ACC112 (cell line): ENCODE measurements at regions not wholly inside any gene's neighbourhood (a gene's known extent, or its start where the extent isn't known, plus 50 kb on each side); places are given as distances from the start of the nearest gene placed in this dataset.
"Not testable (repeated sequence)": the region's sequence is repeated elsewhere in the genome, so short reads cannot be mapped to it uniquely, and the experiment has no call there.

Experiments
- H2AFZ ChIP-seq: fragments of 200-600 bp; sonication (generic); one replicate; pipeline ENCODE4 v1.6.0; 2017; ENCODE audit warnings: antibody characterized with exemption, low read length; ENCODE audit not compliant: unreplicated experiment
- H3K27ac ChIP-seq: fragments of 200-600 bp; sonication (generic); 2 replicates; pipeline ENCODE4 v1.5.1; 2014; ENCODE audit warnings: low read depth, mild to moderate bottlenecking, antibody characterized with exemption, low read length, moderate library complexity
- H3K27me3 ChIP-seq: fragments of 200-600 bp; sonication (generic); 2 replicates; pipeline ENCODE4 v1.6.1; 2014; ENCODE audit warnings: mild to moderate bottlenecking, antibody characterized with exemption, low read length, moderate library complexity, mixed read lengths; ENCODE audit not compliant: insufficient read depth
- H3K36me3 ChIP-seq: fragments of 200-600 bp; sonication (generic); 2 replicates; pipeline ENCODE4 v1.6.1; 2016; ENCODE audit warnings: mild to moderate bottlenecking, antibody characterized with exemption, low read length, moderate library complexity, mixed read lengths; ENCODE audit not compliant: insufficient read depth
- H3K4me1 ChIP-seq: fragments of 200-600 bp; sonication (generic); one replicate; pipeline ENCODE4 v1.6.1; 2016; ENCODE audit warnings: low read length, mixed read lengths; ENCODE audit not compliant: insufficient read depth, unreplicated experiment, control insufficient read depth
- H3K4me3 ChIP-seq: fragments of 200-600 bp; sonication (generic); 2 replicates; pipeline ENCODE4 v1.5.1; 2014; ENCODE audit warnings: mild to moderate bottlenecking, low read depth, low read length
- H3K79me2 ChIP-seq: fragments of 200-600 bp; sonication (generic); one replicate; pipeline ENCODE4 v1.6.0; 2016; ENCODE audit warnings: low read length; ENCODE audit not compliant: control insufficient read depth, unreplicated experiment, insufficient read depth

DNA sequence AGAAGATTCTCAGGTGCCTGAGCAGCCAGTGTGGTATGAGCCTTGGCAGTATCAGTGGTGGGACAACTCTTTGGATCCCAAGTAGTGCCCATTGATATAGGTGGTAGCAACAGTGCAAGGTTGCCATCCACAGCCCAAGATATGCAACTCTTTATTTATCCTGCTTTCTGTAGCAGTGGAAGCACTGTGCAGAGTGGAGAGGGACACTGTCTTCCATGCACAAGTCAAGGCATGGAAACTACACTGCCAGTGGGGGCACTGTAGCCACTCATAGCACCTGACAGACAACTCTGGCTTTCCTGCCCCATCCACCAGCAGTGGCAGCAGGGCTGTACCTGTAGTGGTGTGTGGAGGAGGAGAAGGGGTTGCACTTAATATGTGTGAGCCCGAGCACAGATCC lies 409.6 kb upstream of the TMEFF2 start:
- Histone ChIP-seq H3K27me3 (no peaks in the 10 kb centered on the region), H2AFZ (no peak overlapping the region)

GRCh38 chr2:192598649-192599048 lies 403.9 kb upstream of the TMEFF2 start:
- H3K27me3 ChIP-seq, H3K4me3 ChIP-seq, H3K4me1 ChIP-seq, H3K79me2 ChIP-seq, H3K36me3 ChIP-seq, H2AFZ ChIP-seq, H3K27ac ChIP-seq: not testable (repeated sequence)

More for the DNA sequence above, 409.6 kb upstream of the TMEFF2 start:
- Histone ChIP-seq H3K79me2 (no peaks in the 10 kb centered on the region), H3K4me3 (no peak overlapping the region), H3K36me3 (no peaks in the 10 kb centered on the region), H3K27ac (no peak overlapping the region), H3K4me1 (no peaks in the 10 kb centered on the region)

DNA sequence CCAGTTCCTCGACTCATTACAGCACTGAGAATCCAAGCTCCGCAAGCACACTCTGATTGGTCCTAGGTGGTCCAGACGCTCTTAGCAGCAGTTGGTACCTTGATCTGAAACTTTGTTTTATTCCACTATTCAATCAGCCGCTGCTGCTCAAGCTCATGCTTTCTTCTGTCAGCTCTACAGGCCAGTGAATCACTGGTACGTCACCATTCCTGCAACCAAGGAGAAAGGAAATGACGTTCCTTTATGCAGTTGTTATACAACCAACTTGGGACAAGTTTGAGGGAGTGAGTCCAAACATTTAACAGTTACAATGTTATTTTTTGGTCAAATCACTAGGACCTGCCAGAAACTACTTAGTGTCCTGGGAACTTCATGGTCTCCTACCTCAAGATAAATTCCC lies 398.8 kb upstream of the TMEFF2 start:
- no peak overlapping the region for H2AFZ ChIP-seq
- no peaks in the 10 kb centered on the region for H3K27me3 ChIP-seq
- no peaks in the 10 kb centered on the region for H3K4me1 ChIP-seq
- H3K27ac ChIP-seq: no peak overlapping the region
- H3K36me3 ChIP-seq: no peaks in the 10 kb centered on the region
- no peak overlapping the region for H3K4me3 ChIP-seq
- no peaks in the 10 kb centered on the region for H3K79me2 ChIP-seq

GRCh38 chr2:192591617-192592016 lies 396.9 kb upstream of the TMEFF2 start:
- H3K27me3 ChIP-seq: no peaks in the 10 kb centered on the region
- no peaks in the 10 kb centered on the region for H3K4me1 ChIP-seq
- H3K36me3 ChIP-seq: no peaks in the 10 kb centered on the region
- no peak overlapping the region for H3K4me3 ChIP-seq
- no peaks in the 10 kb centered on the region for H3K79me2 ChIP-seq
- H2AFZ ChIP-seq: no peak overlapping the region
- H3K27ac ChIP-seq: no peak overlapping the region

DNA sequence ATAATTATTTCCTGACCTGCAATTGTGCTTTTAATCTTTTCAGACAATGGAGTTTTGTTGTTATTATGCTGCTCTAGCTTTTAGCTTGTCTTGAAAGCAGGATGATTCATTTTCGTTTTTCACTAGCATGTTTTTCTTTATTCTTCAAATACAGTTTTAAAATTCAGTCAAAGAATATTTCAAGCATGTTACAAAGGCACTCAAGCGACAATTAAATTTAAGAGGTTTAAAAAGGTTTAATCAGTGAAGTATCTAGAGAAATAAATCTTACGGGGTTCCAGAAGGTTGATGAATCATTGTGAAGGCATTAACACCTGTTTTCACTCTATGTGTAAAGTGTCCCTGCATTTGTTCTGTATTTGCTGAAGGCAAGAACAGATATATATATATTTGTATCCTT lies 390.7 kb upstream of the TMEFF2 start:
- no peaks in the 10 kb centered on the region for H3K79me2 ChIP-seq
- H3K36me3 ChIP-seq: no peaks in the 10 kb centered on the region
- H3K4me1 ChIP-seq: no peaks in the 10 kb centered on the region
- no peak overlapping the region for H2AFZ ChIP-seq
- no peaks in the 10 kb centered on the region for H3K27me3 ChIP-seq
- H3K27ac ChIP-seq: no peak overlapping the region
- H3K4me3 ChIP-seq: no peak overlapping the region

- Histone ChIP-seq H3K36me3 (no peaks in the 10 kb centered on the region), H3K4me3 (no peak overlapping the region), H3K27ac (no peak overlapping the region), H3K27me3 (no peaks in the 10 kb centered on the region), H2AFZ (no peak overlapping the region), H3K4me1 (no peaks in the 10 kb centered on the region), H3K79me2 (no peaks in the 10 kb centered on the region)
These were observed 390.2 kb upstream of the TMEFF2 start for GRCh38 chr2:192584976-192585375.

GRCh38 chr2:192579965-192580700 lies 385.4 kb upstream of the TMEFF2 start:
- no peaks in the 10 kb centered on the region for H3K4me1 ChIP-seq
- no peaks in the 10 kb centered on the region for H3K36me3 ChIP-seq
- no peaks in the 10 kb centered on the region for H3K79me2 ChIP-seq
- H2AFZ ChIP-seq: no peak overlapping the region
- no peaks in the 10 kb centered on the region for H3K27me3 ChIP-seq
- H3K4me3 ChIP-seq: no peak overlapping the region
- H3K27ac ChIP-seq: no peak overlapping the region

GRCh38 chr2:192578780-192579179 lies 384.0 kb upstream of the TMEFF2 start:
- H3K4me3 ChIP-seq: no peak overlapping the region
- H3K27ac ChIP-seq: no peak overlapping the region
- H3K36me3 ChIP-seq: no peaks in the 10 kb centered on the region
- no peaks in the 10 kb centered on the region for H3K27me3 ChIP-seq
- no peaks in the 10 kb centered on the region for H3K79me2 ChIP-seq
- H2AFZ ChIP-seq: no peak overlapping the region
- H3K4me1 ChIP-seq: no peaks in the 10 kb centered on the region

DNA sequence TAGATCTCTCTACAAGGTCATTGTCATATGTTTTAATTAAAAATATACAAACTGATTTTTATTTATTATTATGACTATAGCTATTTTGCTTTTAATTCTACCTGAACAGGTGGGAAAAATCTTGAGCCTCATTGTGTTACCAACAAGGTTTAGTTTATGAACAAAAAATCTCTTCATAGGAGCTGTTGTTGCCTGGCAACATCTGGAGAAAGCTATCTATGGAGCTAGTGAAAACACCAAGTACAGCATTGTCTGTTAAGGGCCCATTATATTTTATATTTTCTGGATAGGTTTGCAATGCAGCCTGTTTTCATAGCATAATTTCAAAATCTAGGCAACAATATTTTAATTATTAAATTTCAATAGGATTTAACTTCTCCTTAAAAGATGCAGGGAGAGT lies 383.0 kb upstream of the TMEFF2 start:
- Histone ChIP-seq H3K27ac (no peak overlapping the region), H3K79me2 (no peaks in the 10 kb centered on the region), H3K4me1 (no peaks in the 10 kb centered on the region), H2AFZ (no peak overlapping the region), H3K27me3 (no peaks in the 10 kb centered on the region), H3K4me3 (no peak overlapping the region), H3K36me3 (no peaks in the 10 kb centered on the region)

- no peaks in the 10 kb centered on the region for H3K4me1 ChIP-seq
- H3K27ac ChIP-seq: no peak overlapping the region
- no peaks in the 10 kb centered on the region for H3K79me2 ChIP-seq
- no peaks in the 10 kb centered on the region for H3K36me3 ChIP-seq
- no peak overlapping the region for H3K4me3 ChIP-seq
- no peaks in the 10 kb centered on the region for H3K27me3 ChIP-seq
- H2AFZ ChIP-seq: no peak overlapping the region
These were observed 379.8 kb upstream of the TMEFF2 start for GRCh38 chr2:192574552-192574951.

DNA sequence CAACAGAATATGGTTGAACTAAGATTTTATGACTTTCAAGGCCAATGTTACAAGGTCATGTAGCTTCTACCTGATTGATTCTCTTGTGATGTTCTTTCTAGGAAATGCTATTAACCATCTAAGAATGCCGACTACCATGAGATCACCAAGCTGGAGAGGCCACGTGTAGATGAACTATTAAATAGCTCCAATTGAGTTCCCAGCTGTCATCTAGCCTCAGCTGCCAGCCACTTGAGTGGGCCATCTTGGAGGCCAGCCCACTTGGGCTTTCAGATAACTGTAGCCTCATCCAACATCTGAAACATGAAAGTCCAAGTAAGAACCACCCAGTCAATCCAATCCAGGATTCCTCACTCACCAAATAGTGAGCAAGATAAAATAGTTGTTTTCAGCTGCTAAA lies 376.9 kb upstream of the TMEFF2 start:
- H3K36me3 ChIP-seq: no peaks in the 10 kb centered on the region
- H3K4me1 ChIP-seq: no peaks in the 10 kb centered on the region
- no peaks in the 10 kb centered on the region for H3K79me2 ChIP-seq
- H3K27me3 ChIP-seq: no peaks in the 10 kb centered on the region
- H2AFZ ChIP-seq: no peak overlapping the region
- H3K4me3 ChIP-seq: no peak overlapping the region
- no peak overlapping the region for H3K27ac ChIP-seq
